GM19463 (cell line): ENCODE measurements at regions not wholly inside any gene's neighbourhood (a gene's known extent, or its start where the extent isn't known, plus 50 kb on each side); places are given as distances from the start of the nearest gene placed in this dataset.

Source experiments
- ATAC-seq: cut with Tn5 transposase; IDR thresholded peaks from one replicate; pipeline ENCODE4 v1.9.1; 2021; ENCODE audit warnings: mild to moderate bottlenecking, moderate library complexity; ENCODE audit not compliant: unreplicated experiment

DNA sequence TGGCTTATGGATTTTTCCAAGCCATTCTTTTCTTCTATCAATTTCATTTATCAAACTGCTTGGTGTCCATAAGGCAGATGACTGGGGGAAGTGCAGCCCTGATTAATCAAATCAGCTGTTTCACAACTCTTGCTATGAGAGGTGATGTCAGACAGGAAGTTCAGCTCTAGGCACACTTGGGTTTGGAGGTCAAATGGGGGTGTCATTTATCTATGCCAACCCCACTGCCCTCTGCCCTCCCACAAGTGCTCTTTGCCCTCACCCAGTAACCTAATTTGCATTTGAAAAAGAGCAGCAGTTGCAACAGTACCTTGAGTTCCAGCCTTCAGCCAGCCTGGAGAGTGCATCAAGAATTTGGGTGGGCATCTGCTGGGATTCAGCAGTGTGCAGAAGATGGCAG, 431.3 kb upstream of the SPRED2 start:
- no peak for ATAC-seq

DNA sequence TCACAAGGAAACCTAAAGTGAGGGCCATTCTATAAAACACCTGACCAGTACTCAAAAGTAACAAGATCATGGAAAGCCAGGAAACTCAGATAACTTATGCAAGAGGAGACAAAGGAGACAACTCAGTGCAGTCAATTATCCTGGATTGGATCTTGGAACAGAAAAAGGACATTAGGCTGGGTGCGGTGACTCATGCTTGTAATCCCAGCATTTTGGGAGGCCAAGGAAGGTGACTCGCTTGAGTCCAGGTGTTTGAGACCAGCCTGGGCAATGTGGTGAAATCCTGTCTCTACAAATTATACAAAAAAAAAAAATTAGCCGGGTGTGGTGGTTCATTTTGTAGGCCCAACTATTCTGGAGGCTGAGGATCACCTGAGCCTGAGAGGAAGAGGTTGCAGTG, 424.5 kb upstream of the SPRED2 start:
- ATAC-seq, result no peak

DNA sequence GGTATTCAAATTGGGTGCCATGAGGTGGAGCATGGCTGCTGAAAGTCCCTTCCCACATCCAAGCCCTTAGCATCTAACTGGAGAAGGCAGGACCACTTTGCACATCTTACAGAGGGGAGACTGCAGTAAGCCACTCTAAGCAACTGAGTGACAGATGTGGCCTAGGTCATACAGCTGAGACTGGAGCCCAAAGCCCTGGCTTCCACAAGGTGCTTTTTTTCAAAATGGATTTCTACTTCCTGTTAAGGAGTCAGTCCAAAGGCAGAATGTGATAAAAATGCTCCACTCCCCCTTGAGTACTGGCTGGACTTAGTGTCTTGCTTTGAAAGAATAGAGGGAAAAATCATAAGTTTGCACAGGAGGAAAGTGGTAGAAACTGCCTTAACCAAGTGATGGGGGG, 424.0 kb upstream of the SPRED2 start:
- no peak for ATAC-seq

DNA sequence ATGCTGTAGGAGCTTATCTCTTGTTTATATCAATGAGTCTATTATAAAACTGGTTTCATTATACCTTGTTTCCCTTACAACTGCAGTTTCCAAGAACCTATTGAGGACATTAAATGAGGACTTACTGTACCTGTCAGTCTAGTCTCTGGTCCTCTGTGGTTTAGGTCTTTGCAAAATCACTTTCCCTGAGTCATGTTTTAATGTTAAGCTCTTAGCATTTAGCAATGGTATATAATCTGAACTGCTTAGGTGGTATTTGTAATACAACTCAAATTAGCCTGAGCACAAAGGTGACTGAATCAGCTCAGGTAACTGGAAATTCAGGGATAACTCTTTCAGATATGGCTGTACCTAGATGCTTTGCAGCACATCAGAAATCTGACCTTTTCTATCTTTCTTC, 418.3 kb upstream of the SPRED2 start:
- ATAC-seq, result no peak

DNA sequence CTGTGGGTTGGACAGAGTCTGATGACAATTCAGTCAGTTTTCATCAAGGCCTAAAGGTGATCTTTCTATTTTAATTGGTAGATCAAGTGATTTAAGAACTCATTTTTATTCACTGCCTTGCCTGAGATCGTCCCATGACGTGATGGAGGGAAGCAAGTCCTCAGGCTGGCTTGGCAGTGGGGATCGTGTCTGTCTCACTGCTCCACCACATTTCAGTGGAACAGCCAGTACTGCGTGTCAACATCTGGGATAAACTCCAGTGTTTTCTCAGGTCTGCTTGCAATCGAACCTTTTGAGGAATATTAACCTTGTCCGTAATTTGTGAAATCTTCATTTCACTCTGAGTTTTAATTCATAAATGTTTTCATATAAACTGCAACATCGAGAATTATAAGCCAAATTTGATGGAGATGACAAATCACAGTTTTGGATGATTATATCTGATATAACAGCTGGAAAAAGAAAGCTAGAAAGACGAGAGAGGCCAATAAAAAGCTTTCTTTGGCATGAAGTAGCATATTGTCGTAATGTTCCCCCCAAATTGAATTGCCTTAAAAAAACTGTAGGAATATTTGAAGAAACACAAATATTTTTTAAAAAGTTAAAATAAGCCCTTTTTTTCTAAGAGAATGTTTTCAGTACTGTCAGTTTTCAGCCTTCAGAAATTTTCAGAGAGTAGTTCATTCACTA, 414.7 kb upstream of the SPRED2 start:
- ATAC-seq, result no peak

DNA sequence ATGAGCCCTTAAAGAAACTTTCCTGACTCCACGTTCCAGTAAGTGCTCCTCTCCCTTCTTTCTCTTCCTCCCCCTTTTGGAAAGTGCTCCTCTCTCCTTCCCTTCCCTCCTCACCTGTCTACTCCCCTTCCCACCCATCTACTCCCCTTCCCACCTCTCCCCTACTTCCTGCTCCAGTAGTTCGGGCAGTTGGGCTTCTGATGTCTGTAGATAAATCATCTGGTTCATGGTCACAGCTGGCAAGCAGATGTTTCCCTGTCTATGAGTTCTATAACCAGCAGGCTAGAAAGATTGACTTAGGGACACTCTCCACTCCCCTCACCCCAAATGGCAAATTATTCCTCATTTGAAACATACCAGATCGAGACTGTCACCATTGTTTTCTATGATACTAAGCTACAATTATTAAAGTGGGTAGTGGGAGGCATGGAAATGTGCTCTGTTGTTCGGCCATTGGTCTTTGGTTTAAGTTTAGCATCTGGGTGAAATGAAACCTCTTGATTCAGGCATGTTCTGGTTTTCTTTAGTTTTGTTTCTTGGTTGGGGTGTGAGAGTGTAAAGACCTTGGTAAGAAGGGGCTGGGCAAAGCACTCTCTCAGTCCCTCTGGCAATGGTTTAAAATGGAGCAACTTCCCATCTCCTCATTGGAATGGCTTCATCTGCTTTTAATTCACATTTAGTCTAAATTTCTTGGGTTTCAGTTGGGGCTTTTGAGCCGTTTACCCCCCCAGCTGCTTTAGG, 413.2 kb upstream of the SPRED2 start:
- ATAC-seq, result no peak

DNA sequence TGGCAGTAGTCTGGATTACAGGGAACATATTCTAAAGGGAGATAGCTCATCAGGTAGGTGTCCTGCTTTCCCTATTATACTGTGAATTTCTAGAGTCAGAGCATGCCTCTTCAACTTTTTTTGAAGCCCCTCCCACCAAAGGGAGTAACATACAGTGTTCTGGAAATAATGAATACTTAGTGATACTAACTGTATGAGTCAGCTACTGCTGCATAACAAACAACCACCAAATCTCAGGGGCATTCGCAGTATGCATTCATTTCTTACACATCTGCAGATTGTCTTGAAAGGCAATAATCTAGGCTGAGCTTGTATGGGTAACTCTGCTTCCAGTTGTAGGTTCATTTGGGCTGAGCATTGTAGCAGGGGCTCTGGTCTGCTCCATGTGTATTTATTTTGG, 409.7 kb upstream of the SPRED2 start:
- ATAC-seq, result no peak

DNA sequence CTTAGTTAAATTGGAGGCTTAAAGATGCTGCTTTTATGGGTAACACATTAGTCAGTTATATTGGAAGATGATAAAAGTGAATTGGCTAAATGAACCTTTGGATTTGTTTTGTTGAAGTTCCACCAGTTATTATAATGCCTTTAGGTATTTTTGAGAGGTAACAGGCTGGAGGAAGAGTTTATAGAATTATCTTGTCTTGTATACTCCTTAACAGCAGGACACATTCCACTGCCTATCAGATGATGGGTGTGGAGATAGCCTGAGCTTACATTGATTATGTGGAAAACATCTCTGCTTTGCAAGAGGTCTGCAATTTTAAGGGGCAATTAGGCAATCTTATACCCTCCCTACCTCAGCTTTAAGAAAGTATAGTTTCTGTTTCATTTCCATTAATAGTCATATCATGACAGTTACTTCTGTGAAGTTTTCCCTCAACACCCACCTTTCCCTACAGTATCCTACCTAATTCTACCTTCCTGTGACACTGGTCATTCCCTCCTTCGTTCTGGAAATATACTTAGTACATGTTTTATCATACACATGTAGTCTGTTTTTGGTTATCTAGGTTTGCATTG, 403.7 kb upstream of the SPRED2 start:
- no peak for ATAC-seq

DNA sequence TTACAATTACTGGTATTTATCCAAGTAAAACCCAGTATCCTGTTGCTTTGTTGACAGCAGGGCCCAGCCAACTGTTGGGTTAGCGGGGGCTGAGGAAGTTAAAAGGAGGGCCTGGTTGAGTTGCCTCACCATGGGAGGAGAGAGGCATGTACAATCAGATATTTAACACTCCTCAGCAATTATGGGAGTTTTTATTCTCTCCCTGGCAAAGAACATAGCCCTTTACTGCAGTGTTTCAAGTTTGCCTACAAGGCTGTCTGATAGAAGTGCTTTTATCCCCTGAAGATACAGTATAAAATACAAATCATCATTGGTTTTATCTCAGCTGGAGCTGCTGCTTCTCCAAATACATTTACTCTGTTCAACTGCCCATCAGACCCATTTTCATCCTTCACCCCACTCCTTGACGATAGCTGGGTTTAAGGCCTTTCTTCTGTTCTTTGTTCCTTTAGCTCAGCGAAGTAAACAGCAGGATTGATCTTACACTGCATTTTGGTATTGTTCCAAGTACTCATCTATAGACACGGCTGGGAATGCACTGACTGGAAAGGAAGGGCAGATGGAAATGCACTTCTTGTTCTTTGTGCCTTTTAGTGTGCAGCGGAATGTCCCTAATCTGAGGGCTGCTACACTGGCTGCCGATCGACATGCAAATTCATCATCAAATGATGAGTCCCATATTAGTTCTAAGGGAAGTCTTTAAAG, 402.5 kb upstream of the SPRED2 start:
- ATAC-seq, result no peak

DNA sequence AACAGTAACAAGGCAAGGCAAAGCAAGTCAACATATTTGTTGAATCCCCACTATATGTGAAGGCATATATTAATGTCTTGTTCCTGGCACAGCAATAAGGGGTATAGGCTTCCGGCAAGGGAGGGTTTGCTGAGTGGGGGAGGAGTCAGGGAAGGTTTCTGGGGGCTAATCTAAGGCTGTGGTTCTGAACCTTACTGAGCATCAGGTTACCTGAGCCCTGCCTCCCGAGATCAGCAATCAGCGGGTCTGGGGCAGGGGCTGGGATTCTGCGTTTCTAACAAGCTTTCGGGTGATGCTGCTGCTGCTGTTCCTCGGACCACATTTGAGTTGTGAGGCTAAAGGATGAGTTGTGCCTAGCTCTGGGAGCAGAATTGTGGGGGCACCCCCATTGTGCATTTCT, 401.7 kb upstream of the SPRED2 start:
- no peak for ATAC-seq

DNA sequence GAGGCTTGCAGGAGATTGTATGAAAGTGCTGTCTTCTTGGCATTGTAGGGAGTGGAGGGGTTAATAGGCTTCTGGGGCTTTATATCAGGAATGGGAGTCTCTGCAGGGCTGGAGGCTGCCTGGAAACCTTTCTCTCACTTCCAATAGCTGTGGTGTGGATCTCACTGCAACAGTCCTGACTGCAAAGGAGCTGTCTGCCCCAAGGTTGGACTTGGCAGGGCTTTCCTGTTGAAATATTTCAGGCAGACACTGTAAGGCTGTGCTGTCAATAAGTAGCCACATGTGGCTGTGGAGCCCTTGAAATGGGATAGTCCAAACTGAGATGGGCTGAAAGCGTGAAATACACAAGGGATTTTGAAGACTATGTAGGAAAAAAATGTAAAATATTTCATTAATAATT, 399.1 kb upstream of the SPRED2 start:
- no peak for ATAC-seq

DNA sequence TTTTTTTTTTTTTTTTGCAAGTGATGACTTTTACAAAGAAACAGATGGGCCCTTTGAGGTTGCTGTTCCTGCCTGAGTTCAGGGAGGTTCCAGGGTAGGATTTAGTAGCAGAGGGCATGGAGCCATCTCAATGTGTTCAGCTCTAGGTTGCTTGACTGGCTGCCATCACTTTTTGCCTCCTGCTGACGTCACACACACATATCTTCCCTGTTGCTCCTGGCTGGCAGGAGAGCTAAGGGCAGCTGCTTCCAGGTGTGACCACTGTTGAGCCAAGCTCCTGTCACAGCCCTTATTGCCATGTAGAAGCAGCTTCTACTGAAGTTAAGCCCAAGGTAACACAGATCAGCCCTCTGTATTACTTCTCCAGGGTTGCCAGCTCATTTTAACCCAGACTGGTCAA, 394.2 kb upstream of the SPRED2 start:
- no peak for ATAC-seq

DNA sequence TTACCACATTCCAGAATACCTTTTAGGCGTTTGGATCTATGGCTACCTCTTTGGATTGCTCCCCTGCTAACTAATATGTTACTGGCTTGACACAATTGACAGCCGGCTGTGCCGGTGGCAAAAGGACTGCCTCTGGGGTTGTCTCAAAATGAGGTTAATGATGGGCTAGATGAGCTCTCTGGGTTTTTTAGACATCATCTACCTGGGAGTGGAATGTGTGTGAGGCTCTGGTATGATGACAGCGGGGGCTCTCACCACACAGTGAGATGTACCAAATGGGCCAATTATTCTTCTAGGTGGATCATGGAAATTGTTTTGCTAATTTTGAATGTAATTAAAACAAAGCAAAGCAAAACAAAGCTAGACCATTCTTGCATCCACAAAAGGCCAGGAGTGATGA, 391.1 kb upstream of the SPRED2 start:
- no peak for ATAC-seq

DNA sequence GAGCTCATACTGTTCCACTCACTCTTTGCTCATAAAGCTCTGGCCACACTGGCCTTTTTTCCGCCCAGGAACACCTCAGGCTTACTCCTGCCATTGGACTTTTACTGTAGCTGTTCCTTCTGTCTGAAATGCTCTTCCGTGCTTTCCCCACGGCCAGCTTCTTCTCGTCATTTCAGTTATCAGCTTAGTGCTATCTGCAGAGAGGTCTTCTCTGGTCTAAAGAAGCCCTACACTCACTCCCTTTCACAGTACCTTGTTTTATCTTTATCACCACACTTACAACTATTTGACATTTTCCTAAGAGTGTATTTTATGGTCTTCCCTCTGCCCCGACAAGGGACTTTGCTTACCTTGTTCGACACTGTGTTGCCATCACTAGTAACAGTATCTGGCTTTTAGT, 388.1 kb upstream of the SPRED2 start:
- ATAC-seq, result no peak

DNA sequence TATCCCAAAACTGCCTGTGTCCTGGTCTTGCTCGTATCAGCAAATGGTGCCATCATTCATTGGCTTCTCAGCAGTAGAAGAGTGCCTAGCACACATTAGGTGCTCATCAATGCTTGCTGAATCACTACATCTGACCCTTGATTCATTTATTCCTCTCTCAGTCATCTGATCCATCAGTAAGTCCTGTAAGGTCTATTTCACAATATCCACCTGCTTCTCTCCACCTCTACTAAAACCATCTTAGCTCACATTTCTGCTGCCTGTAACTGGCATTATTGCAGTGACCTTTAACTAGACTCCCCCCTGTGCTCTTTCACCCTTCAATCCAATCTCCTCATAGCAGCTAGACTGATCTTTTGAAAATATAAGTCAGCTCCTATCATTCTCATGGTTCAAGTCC, 387.6 kb upstream of the SPRED2 start:
- ATAC-seq, result no peak

DNA sequence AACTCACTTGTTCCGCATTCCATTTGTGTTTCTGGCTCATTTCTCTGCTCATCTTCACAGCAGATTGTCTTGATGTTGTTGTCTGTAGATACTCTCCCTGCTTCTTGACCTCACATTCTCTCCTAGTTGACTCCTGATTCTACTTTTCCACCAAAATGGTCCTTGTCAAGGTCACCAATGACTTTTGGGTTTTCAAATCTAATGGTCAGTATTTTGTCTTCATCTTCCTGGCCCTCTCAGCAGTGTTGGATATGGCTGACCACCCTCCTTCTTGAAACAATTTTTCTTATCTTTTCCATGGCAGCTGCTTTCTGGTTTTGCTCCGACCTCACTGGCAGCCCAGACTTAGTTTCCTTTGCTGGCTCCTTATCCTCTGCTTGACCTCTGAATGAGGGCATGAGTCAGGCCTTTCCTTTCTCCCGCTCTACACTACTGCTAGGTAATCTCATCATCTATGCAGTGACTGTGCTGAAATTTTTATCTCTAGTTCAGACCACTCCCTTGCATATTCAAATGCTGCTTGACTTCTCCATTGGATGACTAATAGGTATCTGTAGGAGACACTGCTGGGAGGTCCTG, 386.6 kb upstream of the SPRED2 start:
- no peak for ATAC-seq

DNA sequence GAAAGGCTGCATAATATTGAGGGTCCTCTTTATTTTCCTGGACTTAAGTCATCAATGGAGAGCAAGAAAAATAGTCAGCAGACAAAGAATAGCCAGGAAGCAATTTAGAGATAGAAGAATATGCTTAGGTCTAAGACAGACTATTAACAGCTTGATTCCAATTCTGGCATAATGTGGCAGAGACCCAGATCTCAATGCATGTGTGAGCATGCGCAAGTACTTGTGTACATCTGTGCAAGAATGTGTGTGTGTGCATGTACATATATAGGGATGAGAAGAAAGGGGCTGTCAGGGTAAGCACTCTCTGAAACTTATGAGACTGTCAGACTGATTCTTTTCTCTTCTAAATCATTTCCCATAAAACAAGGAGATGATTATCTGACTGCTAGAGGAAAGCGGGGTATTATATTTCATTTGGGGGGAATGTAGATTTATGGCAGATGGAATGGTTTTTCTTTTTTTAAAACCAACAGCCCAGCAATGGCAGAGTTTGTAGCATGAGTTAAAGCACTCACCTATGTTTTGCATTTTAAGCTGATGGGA, 381.3 kb upstream of the SPRED2 start:
- ATAC-seq, result no peak

DNA sequence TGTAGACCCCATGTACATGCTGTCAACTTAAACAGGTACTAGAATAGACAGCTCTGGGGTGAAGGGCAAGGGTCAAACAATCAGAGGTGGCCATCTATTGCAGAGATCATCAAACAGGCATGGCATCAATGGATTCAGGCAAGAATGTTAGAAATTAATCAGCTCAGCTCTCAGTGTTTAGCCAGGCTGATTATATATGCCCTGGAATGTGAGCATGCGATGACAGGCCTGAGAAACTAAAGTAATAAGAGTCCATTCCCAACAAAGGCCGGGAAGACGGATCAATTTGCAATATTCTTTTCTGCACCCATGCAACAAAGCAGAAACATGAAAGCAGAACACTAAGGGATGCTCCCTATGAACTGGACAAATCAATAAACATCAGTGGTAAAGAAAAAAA, 380.5 kb upstream of the SPRED2 start:
- no peak for ATAC-seq

DNA sequence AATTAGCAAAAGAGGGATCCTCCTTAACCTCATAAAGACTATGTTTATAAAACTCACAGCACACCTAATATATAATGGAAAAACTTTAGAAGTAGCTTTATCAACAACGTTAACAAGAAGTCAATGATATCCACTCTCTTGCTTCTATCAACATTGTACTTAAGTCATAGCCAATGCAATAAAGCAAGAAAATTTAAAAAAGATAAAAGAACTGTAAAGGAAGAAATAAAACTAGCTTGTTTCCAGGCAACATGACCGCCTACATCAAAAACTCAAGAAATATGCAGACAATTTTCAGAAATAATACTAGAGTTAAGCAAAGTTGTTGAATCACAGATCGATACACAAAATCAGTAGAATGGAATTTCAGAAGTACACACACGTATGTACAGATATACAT, 375.5 kb upstream of the SPRED2 start:
- ATAC-seq, result no peak

DNA sequence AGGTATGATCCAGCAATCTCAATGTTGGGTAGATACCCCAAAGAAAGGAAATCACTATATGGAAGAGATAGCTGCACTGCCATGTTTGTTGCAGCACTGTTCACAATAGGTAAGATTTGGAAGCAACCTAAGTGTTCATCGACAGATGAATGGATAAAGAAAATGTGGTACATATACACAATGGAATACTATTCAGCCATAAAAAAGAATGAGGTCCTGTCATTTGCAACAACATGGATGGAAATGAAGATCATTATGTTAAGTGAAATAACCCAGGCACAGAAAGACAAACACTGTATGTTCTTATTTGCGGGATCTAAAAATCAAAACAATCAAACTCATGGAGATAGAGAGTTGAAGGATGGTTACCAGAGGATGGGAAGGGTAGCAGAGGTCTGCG, 372.4 kb upstream of the SPRED2 start:
- no peak for ATAC-seq

DNA sequence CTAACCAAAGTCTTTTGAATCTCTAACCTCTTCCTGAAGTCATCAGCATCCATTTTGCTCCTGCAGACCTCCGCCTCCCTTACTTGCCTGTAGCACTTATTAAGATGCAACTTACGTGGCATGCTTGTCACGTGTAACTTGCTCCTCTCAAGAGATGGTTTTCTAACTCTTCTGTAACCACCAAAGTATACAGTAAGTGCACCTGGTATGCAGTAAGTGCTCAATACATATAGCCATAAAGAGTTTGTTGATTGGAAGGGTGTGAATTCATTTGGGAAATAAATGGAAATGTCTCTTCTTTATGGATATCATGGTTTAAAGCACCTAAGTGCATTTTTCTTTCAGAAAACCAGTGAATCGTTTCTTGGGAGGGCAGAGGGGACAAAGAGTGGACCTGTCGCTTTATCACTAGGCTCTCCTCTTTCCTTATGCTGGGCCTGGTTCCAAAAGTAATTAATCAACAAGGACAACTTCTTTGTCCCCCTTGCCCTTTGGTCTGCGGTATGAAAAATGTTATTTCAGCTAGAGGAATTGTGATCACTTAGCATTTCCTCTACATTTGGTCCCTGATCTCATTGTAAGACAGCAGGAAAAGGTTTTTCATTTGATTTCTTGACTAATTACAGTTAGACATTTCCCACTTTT, 370.0 kb upstream of the SPRED2 start:
- no peak for ATAC-seq
